ENCODE measurements at regions not wholly inside any gene's neighbourhood (a gene's known extent, or its start where the extent isn't known, plus 50 kb on each side); places are given as distances from the start of the nearest gene placed in this dataset.

DNA sequence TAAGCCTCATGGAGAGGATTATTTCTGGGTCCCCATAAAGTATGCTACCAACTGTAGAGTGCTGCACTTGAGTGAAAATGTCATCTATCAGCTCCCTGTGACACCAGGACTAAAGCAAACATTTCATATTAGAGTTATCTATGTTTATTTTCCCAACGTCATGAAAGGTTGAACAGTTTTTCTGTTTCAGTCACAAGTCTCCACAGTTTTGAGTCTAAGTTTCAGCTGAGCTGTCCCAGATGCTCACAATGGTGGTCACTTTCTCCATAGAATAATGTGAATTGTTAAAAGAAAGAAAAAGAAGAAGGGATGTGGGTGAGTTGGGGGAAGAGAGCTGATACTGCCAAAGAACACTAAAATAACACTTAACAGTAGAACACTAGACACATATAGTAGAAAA lies 126.3 kb upstream of the C9orf72 start:
- no peak for TF ChIP-seq EZH2phosphoT487 (IDR thresholded peaks at IDR 0.05; ENCODE audit: low read depth)
- TF ChIP-seq, protein P1, sequence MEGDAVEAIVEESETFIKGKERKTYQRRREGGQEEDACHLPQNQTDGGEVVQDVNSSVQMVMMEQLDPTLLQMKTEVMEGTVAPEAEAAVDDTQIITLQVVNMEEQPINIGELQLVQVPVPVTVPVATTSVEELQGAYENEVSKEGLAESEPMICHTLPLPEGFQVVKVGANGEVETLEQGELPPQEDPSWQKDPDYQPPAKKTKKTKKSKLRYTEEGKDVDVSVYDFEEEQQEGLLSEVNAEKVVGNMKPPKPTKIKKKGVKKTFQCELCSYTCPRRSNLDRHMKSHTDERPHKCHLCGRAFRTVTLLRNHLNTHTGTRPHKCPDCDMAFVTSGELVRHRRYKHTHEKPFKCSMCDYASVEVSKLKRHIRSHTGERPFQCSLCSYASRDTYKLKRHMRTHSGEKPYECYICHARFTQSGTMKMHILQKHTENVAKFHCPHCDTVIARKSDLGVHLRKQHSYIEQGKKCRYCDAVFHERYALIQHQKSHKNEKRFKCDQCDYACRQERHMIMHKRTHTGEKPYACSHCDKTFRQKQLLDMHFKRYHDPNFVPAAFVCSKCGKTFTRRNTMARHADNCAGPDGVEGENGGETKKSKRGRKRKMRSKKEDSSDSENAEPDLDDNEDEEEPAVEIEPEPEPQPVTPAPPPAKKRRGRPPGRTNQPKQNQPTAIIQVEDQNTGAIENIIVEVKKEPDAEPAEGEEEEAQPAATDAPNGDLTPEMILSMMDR (IDR thresholded peaks at IDR 0.05; ENCODE audit: low read depth, low read length) = no peak
- H3K27me3 ChIP-seq (ENCODE audit: low read depth, low read length) = no peaks in the 10 kb centered on the region
- H4K20me1 ChIP-seq (ENCODE audit: insufficient read depth, low read length) = no peaks in the 10 kb centered on the region
- H2AFZ ChIP-seq (ENCODE audit: low read depth, low read length) = no peak overlapping the region
- H3K4me3 ChIP-seq (ENCODE audit: low read length) = no peak overlapping the region
- 0 out of 2 replicates have a peak, but pooled peaks cover 3% of the 10 kb centered on the region for H3K4me1 ChIP-seq (ENCODE audit: low read length)
- no peaks in the 10 kb centered on the region for H3K9me3 ChIP-seq (ENCODE audit: insufficient read depth, low read length)
- no peaks in the 10 kb centered on the region for H3K36me3 ChIP-seq (replicated peaks; ENCODE audit: low read depth, low read length)
- H3K27ac ChIP-seq (ENCODE audit: low read length) = no peak overlapping the region
- H3K4me2 ChIP-seq (ENCODE audit: low read length) = no peak overlapping the region
- no peaks in the 10 kb centered on the region for H3K79me2 ChIP-seq (ENCODE audit: low read length)
- no peak overlapping the region for H3K9ac ChIP-seq (ENCODE audit: low read length)

DNA sequence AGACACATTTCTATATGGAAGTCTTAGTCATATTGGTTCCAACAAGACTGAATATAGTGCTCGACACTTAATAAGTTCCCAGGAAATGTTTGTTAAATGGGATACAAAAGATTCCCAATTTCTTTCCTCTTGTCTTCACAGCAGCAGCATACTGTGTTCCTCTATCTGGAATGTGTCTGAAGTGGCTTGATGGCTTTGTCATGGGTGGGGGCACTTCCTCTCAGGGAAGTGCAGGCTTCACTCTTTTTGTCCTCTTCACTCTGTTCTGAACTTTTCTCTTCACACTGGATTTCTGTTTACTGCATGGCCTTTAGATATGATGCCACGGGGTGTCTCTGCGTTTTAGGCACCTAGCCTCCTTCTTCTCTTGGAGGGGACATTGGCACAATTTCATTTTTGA lies 127.7 kb upstream of the C9orf72 start:
- no peaks in the 10 kb centered on the region for H3K27me3 ChIP-seq (ENCODE audit: low read depth, low read length)
- no peaks in the 10 kb centered on the region for H3K36me3 ChIP-seq (replicated peaks; ENCODE audit: low read depth, low read length)
- H3K4me3 ChIP-seq (ENCODE audit: low read length) = no peak overlapping the region
- H3K4me1 ChIP-seq (ENCODE audit: low read length) = 0 out of 2 replicates have a peak, but pooled peaks cover 3% of the 10 kb centered on the region
- H3K79me2 ChIP-seq (ENCODE audit: low read length) = no peaks in the 10 kb centered on the region
- TF ChIP-seq EZH2phosphoT487 (IDR thresholded peaks at IDR 0.05; ENCODE audit: low read depth) = no peak
- TF ChIP-seq, protein P1 (IDR thresholded peaks at IDR 0.05; ENCODE audit: low read depth, low read length) = no peak
- H3K9me3 ChIP-seq (ENCODE audit: insufficient read depth, low read length) = no peaks in the 10 kb centered on the region
- no peak overlapping the region for H3K27ac ChIP-seq (ENCODE audit: low read length)
- no peak overlapping the region for H3K9ac ChIP-seq (ENCODE audit: low read length)
- no peak overlapping the region for H2AFZ ChIP-seq (ENCODE audit: low read depth, low read length)
- H4K20me1 ChIP-seq (ENCODE audit: insufficient read depth, low read length) = no peaks in the 10 kb centered on the region
- no peak overlapping the region for H3K4me2 ChIP-seq (ENCODE audit: low read length)

DNA sequence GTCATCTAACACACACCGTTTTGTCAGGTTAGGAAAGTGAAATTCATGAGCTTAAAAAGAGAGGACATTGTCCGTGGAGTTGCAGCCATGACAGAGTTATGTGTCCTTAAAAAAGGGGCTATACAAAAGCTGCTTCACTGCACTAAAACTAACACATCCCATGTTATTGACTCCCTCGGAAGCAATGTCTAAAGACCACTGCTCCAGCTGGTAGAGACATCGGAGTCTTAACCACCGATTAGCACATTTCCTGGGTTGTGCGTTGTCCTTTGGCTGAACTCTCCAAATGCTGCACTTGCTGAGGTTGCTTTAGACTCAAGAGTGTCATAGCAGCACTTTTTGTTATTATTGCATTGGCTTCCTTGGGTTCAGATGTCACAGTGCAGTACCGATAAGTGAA lies 128.3 kb upstream of the C9orf72 start:
- H3K79me2 ChIP-seq (ENCODE audit: low read length) = no peaks in the 10 kb centered on the region
- H3K36me3 ChIP-seq (replicated peaks; ENCODE audit: low read depth, low read length) = no peaks in the 10 kb centered on the region
- H2AFZ ChIP-seq (ENCODE audit: low read depth, low read length) = no peak overlapping the region
- 0 out of 2 replicates have a peak, but pooled peaks cover 3% of the 10 kb centered on the region for H3K4me1 ChIP-seq (ENCODE audit: low read length)
- no peaks in the 10 kb centered on the region for H3K27me3 ChIP-seq (ENCODE audit: low read depth, low read length)
- H3K9ac ChIP-seq (ENCODE audit: low read length) = no peak overlapping the region
- H3K27ac ChIP-seq (ENCODE audit: low read length) = no peak overlapping the region
- TF ChIP-seq EZH2phosphoT487 (IDR thresholded peaks at IDR 0.05; ENCODE audit: low read depth) = no peak
- TF ChIP-seq, protein P1 (IDR thresholded peaks at IDR 0.05; ENCODE audit: low read depth, low read length) = no peak
- H3K9me3 ChIP-seq (ENCODE audit: insufficient read depth, low read length) = no peaks in the 10 kb centered on the region
- no peak overlapping the region for H3K4me2 ChIP-seq (ENCODE audit: low read length)
- no peak overlapping the region for H3K4me3 ChIP-seq (ENCODE audit: low read length)
- H4K20me1 ChIP-seq (ENCODE audit: insufficient read depth, low read length) = no peaks in the 10 kb centered on the region

DNA sequence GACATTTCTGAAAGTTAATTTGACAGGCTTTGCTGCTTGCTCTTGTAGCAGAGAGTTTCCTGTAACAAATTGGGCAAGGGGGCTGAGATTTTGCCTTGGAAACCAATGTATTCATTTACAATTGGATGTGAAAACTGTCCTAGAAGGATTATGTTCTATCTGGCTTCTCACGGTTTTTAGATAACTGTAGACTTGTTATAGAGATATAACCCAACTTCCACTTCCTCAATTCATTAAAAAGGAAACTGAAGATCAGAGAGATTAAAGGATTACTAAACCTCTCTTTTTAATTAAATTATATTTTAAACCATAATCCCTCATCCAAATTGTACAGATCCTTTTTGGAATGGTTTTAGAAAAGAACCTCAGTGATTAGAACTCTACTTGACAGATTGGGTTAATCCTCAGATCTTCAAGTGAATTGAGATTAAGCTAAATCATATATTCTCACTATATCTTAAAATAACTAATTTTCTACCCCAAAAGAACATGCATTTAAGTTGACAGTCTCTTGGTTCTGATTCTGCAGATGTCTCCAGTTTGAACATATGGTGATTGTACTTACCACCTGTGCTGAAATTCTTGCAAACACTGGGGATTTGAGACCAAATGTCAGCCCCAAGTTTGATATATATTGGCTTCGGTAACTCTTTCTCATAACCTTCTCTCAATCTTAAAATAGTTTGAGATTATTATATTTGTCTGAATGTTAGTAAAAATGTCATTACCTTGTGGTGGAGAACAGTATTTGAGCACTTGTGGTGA lies 130.1 kb upstream of the C9orf72 start:
- Histone ChIP-seq H3K36me3 (replicated peaks; ENCODE audit: low read depth, low read length) (no peaks in the 10 kb centered on the region), H4K20me1 (ENCODE audit: insufficient read depth, low read length) (no peaks in the 10 kb centered on the region), H3K27ac (ENCODE audit: low read length) (no peak overlapping the region), H3K9me3 (ENCODE audit: insufficient read depth, low read length) (no peaks in the 10 kb centered on the region), H3K4me1 (ENCODE audit: low read length) (0 out of 2 replicates have a peak, but pooled peaks cover 3% of the 10 kb centered on the region), H3K27me3 (ENCODE audit: low read depth, low read length) (no peaks in the 10 kb centered on the region), H2AFZ (ENCODE audit: low read depth, low read length) (no peak overlapping the region), H3K79me2 (ENCODE audit: low read length) (no peaks in the 10 kb centered on the region), H3K4me2 (ENCODE audit: low read length) (no peak overlapping the region), H3K9ac (ENCODE audit: low read length) (no peak overlapping the region), H3K4me3 (ENCODE audit: low read length) (no peak overlapping the region)
- TF ChIP-seq, protein P1 (IDR thresholded peaks at IDR 0.05; ENCODE audit: low read depth, low read length) = no peak
- no peak for TF ChIP-seq EZH2phosphoT487 (IDR thresholded peaks at IDR 0.05; ENCODE audit: low read depth)
